KMS-11 (cell line): ENCODE measurements at regions not wholly inside any gene's neighbourhood (a gene's known extent, or its start where the extent isn't known, plus 50 kb on each side); places are given as distances from the start of the nearest gene placed in this dataset.

Source experiments
- H2AFZ ChIP-seq: fragments of 200-600 bp; sonication (generic); 2 replicates; pipeline ENCODE4 v1.6.1; 2016; ENCODE audit warnings: antibody characterized with exemption, mixed run types, low read depth
- H3K27ac ChIP-seq: fragments of 200-600 bp; sonication (generic); 2 replicates; pipeline ENCODE4 v1.6.1; 2016; ENCODE audit warnings: mild to moderate bottlenecking, mixed run types
- H3K27me3 ChIP-seq: fragments of 200-600 bp; sonication (generic); 2 replicates; pipeline ENCODE4 v1.6.1; 2017; ENCODE audit warnings: mild to moderate bottlenecking, low read depth, mixed run types, moderate library complexity; ENCODE audit not compliant: insufficient read depth
- H3K36me3 ChIP-seq: fragments of 200-600 bp; sonication (generic); 2 replicates; pipeline ENCODE4 v1.6.1; 2017; ENCODE audit warnings: mild to moderate bottlenecking, mixed run types; ENCODE audit not compliant: insufficient read depth
- H3K4me1 ChIP-seq: fragments of 200-600 bp; sonication (generic); 2 replicates; pipeline ENCODE4 v1.6.1; 2016; ENCODE audit warnings: mild to moderate bottlenecking, low read depth, mixed run types; ENCODE audit not compliant: poor library complexity, severe bottlenecking
- H3K4me2 ChIP-seq: fragments of 200-600 bp; sonication (generic); 2 replicates; pipeline ENCODE4 v1.7.0; 2016; ENCODE audit warnings: mild to moderate bottlenecking, mixed run types
- H3K4me3 ChIP-seq: fragments of 200-600 bp; sonication (generic); IDR thresholded peaks from 2 replicates; pipeline ENCODE4 v1.6.1; 2017; ENCODE audit warnings: low read depth, low read length, mixed read lengths; ENCODE audit not compliant: insufficient read depth
- H3K79me2 ChIP-seq: fragments of 200-600 bp; sonication (generic); 2 replicates; pipeline ENCODE4 v1.6.1; 2016; ENCODE audit warnings: low read depth, mixed run types; ENCODE audit not compliant: insufficient read depth
- H3K9ac ChIP-seq: fragments of 200-600 bp; sonication (generic); 2 replicates; pipeline ENCODE4 v1.6.1; 2016; ENCODE audit warnings: mild to moderate bottlenecking, mixed run types
- H4K20me1 ChIP-seq: fragments of 200-600 bp; sonication (generic); 2 replicates; pipeline ENCODE4 v1.6.1; 2016; ENCODE audit warnings: mild to moderate bottlenecking, mixed run types; ENCODE audit not compliant: insufficient read depth
- TF ChIP-seq, protein P1 (sequence below): fragments of 200-600 bp; sonication (generic); conservative IDR thresholded peaks from 2 replicates; pipeline ENCODE4 v1.6.1; 2017; ENCODE audit warnings: low read depth, mild to moderate bottlenecking, antibody characterized with exemption, low read length, moderate library complexity, mixed read lengths

DNA sequence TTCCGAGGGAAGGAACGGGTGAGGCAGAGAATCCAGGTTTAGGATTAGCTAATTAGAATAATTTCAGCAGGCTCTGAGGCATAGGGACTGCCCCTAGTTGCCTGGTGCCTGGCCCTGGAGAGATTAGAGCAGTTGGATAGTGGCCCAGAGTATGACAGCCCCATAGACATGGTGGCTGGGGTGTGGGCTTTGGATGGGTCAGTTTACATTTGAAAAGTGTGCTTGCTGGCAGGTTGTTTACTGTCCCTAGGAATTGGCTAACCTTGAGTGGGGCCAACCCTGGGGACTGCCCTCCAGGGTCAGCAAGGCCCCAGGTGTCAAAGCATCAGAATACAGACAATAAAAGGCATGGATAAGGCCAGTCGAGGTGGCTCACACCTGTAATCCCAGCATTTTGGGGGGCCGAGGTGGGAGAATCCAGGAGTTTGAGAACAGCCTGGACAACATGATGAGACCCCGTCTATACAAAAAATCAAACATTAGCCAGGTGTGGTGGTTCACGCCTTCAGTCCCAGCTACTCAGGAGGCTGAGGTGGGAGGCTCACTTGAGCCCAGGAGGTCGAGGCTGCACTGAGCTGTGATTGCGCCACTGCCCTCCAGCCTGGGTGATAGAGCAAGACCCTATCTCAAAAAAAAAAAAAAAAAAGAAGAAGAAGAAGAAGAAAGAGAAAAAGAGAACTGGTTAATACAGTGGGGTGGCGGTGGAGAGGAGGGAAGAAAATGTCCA, 182.3 kb upstream of the PWP1 start:
- no peak overlapping the region for H3K27ac ChIP-seq
- H2AFZ ChIP-seq = no peak overlapping the region
- no peak overlapping the region for H3K9ac ChIP-seq
- TF ChIP-seq, protein P1, sequence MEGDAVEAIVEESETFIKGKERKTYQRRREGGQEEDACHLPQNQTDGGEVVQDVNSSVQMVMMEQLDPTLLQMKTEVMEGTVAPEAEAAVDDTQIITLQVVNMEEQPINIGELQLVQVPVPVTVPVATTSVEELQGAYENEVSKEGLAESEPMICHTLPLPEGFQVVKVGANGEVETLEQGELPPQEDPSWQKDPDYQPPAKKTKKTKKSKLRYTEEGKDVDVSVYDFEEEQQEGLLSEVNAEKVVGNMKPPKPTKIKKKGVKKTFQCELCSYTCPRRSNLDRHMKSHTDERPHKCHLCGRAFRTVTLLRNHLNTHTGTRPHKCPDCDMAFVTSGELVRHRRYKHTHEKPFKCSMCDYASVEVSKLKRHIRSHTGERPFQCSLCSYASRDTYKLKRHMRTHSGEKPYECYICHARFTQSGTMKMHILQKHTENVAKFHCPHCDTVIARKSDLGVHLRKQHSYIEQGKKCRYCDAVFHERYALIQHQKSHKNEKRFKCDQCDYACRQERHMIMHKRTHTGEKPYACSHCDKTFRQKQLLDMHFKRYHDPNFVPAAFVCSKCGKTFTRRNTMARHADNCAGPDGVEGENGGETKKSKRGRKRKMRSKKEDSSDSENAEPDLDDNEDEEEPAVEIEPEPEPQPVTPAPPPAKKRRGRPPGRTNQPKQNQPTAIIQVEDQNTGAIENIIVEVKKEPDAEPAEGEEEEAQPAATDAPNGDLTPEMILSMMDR = no peak
- H4K20me1 ChIP-seq = no peaks in the 10 kb centered on the region
- no peak overlapping the region for H3K4me2 ChIP-seq
- H3K27me3 ChIP-seq = no peaks in the 10 kb centered on the region
- H3K36me3 ChIP-seq = no peaks in the 10 kb centered on the region
- no peaks in the 10 kb centered on the region for H3K4me1 ChIP-seq
- H3K4me3 ChIP-seq = no peak overlapping the region
- H3K79me2 ChIP-seq = no peaks in the 10 kb centered on the region

DNA sequence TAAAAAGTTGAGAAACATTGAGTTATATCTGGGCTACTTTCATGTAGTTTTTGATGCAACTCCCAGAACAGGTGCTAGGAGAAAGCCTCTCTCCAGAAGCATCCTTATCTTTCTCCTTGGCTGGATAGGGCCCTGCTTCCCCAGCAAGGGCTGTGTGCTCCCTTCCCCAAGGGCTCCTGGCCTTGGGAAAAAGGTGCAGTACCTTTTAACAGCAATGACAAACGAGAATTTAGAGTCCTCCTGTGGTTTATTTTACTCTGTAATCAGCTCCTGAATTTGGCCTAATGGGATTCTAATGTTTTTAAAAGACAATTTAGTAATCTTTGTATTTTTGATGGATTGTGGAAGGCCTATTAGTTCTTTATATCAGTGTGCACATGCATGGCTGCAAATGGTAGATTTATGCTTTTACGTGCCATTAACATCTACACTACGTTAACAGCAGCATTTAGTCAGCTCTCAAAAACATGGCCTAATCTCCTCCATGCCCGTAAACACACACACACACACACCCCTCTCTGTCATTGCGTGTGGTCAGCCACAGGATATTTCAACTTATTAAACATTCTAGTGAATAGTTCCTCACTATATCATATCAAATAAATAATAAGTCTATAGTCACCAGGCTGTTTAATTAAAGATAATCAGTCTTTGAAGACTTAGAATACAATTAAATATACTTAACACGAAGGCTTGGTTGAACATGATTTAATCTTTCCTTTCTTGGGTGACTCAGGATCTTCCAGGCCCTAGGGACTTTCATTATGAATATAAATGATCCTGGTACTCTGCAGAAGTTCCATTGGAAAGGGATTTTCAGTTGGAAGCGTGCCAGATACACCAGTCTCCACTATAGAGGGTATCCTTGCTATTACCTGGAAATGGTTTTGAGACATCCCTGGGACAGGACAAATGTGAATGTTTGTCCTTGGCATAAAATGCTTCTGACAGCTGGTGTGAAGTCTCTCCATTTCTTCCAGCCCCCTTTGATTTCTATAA, 181.4 kb upstream of the PWP1 start:
- Histone ChIP-seq H3K36me3 (no peaks in the 10 kb centered on the region), H3K27ac (no peak overlapping the region), H4K20me1 (no peaks in the 10 kb centered on the region), H3K4me3 (no peak overlapping the region), H3K27me3 (no peaks in the 10 kb centered on the region), H3K4me1 (no peaks in the 10 kb centered on the region), H3K4me2 (no peak overlapping the region), H3K79me2 (no peaks in the 10 kb centered on the region), H3K9ac (no peak overlapping the region), H2AFZ (no peak overlapping the region)
- TF ChIP-seq, protein P1 = no peak

DNA sequence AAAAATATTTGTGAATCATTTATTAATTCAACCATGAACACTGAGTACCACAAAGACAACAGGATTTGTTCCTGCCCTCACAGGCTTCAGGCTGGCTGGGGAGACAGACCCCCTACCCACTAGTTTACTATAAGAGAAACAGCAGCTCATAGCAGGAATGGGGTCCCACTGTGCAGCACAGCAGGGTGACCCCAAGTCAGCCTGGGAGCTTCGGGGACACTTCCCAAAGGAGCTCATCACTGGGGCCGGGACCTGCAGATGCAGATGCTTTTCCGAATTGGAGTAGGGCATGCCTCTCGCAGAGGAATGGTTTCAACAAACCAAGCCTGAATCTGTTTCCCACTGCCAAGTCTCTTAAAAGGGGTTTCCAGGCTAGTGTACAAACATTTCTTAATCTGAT, 176.2 kb upstream of the PWP1 start:
- no peaks in the 10 kb centered on the region for H3K36me3 ChIP-seq
- H4K20me1 ChIP-seq = no peaks in the 10 kb centered on the region
- H3K27me3 ChIP-seq = no peaks in the 10 kb centered on the region
- no peak overlapping the region for H2AFZ ChIP-seq
- H3K4me2 ChIP-seq = no peak overlapping the region
- no peak overlapping the region for H3K4me3 ChIP-seq
- no peak overlapping the region for H3K27ac ChIP-seq
- no peaks in the 10 kb centered on the region for H3K79me2 ChIP-seq
- no peak overlapping the region for H3K9ac ChIP-seq
- H3K4me1 ChIP-seq = no peaks in the 10 kb centered on the region
- TF ChIP-seq, protein P1 = no peak

DNA sequence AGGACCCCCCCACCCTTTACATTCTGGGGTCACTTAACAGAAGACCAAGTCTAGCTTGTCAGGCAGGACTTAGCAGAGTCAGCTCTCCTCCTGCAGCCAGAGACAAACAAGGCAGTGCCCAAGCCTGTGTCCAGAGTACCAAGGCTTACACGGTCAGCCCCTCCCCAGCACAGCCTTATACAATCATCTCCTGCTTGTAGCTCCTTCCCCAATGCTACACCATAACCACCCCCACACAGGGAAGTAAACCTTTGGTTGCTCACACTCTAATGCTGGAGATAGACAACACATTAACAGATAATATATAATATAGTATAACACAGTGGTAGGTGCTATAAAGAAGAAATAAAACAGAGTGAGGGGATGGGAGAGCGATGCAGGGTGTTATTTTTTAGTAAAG, 175.4 kb upstream of the PWP1 start:
- H4K20me1 ChIP-seq = no peaks in the 10 kb centered on the region
- H3K4me2 ChIP-seq = no peak overlapping the region
- H2AFZ ChIP-seq = no peak overlapping the region
- no peaks in the 10 kb centered on the region for H3K79me2 ChIP-seq
- H3K27ac ChIP-seq = no peak overlapping the region
- H3K9ac ChIP-seq = no peak overlapping the region
- no peaks in the 10 kb centered on the region for H3K4me1 ChIP-seq
- no peaks in the 10 kb centered on the region for H3K36me3 ChIP-seq
- TF ChIP-seq, protein P1 = no peak
- no peaks in the 10 kb centered on the region for H3K27me3 ChIP-seq
- H3K4me3 ChIP-seq = no peak overlapping the region
